Activated CD4-positive, alpha-beta T cell treated with anti-CD3 and anti-CD28 coated beads for 36 hours (primary cell): ENCODE measurements at regions not wholly inside any gene's neighbourhood (a gene's known extent, or its start where the extent isn't known, plus 50 kb on each side); places are given as distances from the start of the nearest gene placed in this dataset.
A peak's percentile ranks its signal among the peaks of the same experiment; 100 is the strongest.

Source experiments
- ATAC-seq: fragments of 200-7000 bp; cut with Tn5 transposase; one replicate; pipeline ENCODE4 v1.10.0; 2021; ENCODE audit warnings: mild to moderate bottlenecking, moderate library complexity
- CTCF ChIA-PET: fragments of 350-600 bp; sonication (Branson Sonifier 250); formaldehyde crosslinking; loops from one replicate; lab custom pipeline; 2021; ENCODE audit warnings: antibody characterized with exemption; lab: Charles Lee
- POLR2A ChIA-PET: fragments of 350-600 bp; sonication (Branson Sonifier 250); formaldehyde crosslinking; loops from one replicate; lab custom pipeline; 2021; ENCODE audit warnings: antibody characterized with exemption, inconsistent platforms; lab: Charles Lee
- DNase-seq: peaks from one replicate; pipeline ENCODE4 v3.0.0-alpha.2; 2020
- H3K27ac Mint-ChIP-seq: one replicate; pipeline ENCODE4 v1.8.0; 2021; ENCODE audit warnings: mixed read lengths
- H3K27me3 Mint-ChIP-seq: one replicate; pipeline ENCODE4 v1.8.0; 2021; ENCODE audit warnings: mixed read lengths
- H3K36me3 Mint-ChIP-seq: one replicate; pipeline ENCODE4 v1.8.0; 2021; ENCODE audit warnings: low read depth, mixed read lengths
- H3K4me1 Mint-ChIP-seq: one replicate; pipeline ENCODE4 v1.8.0; 2021; ENCODE audit warnings: mixed read lengths
- H3K4me3 Mint-ChIP-seq: one replicate; pipeline ENCODE4 v1.8.0; 2021; ENCODE audit warnings: mild to moderate bottlenecking, moderate library complexity, mixed read lengths
- H3K9me3 Mint-ChIP-seq: one replicate; pipeline ENCODE4 v1.8.0; 2021; ENCODE audit warnings: low read depth, mixed read lengths
- intact Hi-C, 2 experiments: fragments of 100-400 bp; cut with DNase I in 1 of 2; cut with micrococcal nuclease in 1 of 2; formaldehyde crosslinking; loops; one replicate each; pipeline versions ENCODE4 v1.14.2 to v1.15.1; 2022 to 2024; cut with DNase I, micrococcal nuclease

DNA sequence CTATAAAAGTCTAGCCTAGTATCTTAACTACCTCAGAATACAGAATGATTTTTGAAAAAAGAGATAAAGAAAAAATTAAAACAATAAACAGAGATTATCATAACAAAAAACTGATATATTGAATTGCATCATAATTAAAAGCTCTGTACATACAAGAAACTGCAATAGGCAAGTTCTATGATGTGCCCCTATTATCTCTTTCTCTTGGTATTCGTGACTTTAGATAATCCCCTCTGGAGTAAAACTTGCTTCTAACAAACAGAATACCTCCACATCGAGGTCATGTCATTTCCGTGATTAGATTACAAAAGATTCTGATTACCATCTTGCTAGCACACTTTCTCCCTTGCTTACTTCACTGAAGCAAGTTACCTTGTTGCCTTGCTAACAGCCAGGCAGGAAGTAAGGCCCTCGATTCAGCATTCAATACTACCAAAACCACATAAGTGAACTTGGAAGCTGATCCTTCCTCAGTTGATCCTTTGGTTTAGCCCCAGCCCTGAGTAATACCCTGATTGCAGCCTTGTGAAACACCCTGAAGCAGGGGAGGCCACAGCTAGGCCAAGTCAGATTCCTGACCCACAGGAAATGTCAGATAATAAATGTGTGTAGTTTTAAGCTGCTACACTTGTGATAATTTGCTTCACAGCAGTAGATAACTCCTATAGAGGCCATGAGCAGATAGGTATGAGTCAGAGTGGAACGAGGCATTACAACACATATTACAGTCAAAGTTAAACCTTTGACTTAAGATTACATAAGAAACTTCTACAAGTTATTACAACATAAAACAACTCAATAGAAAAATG, 53.7 kb upstream of the TMX4 start:
- ChIA-PET CTCF (interaction anchor here (0.5 to 1.2 kb wide), 6 partner anchors 9 to 648 kb away, joined by 3 to 6 read pairs (median 4); no protein-coding TSS in a partner anchor), POLR2A (no interaction called here)
- Mint-ChIP-seq H3K4me3 (no peak overlapping the region), H3K9me3 (no peaks in the 10 kb centered on the region), H3K27me3 (no peaks in the 10 kb centered on the region), H3K27ac (peak overlapping the region; percentile 75), H3K4me1 (peaks cover 9% of the 10 kb centered on the region), H3K36me3 (no peaks in the 10 kb centered on the region)
- intact Hi-C loops = loop anchor here in 1 of 2 experiments (5.0 kb wide), 1 partner anchor 51 kb away; no protein-coding TSS in a partner anchor
- no peak for DNase-seq
- peak; percentile 86 for ATAC-seq

DNA sequence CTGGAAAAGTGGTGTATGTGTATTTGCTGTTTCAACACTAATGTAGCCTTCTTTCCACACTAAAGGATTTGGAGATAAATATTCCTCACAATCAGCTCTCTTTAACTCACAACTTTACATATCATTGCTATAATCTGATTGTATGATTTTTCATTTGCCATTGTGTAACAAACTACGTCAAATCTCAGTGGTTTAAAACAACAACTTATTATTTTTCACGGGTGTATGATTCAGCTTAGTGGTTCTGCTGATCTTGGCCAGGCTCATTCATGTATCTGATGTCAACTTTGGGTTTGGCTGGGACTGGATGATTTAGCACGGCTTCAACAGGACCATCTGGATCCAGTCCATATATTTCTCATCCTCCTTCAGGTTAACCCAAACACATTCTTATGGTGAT, 55.4 kb upstream of the TMX4 start:
- Mint-ChIP-seq H3K27ac (no peak overlapping the region), H3K9me3 (no peaks in the 10 kb centered on the region), H3K4me1 (peaks cover 9% of the 10 kb centered on the region), H3K36me3 (no peaks in the 10 kb centered on the region), H3K4me3 (no peak overlapping the region), H3K27me3 (no peaks in the 10 kb centered on the region)
- ATAC-seq (no peak), DNase-seq (no peak)
- CTCF ChIA-PET = no interaction called here
- POLR2A ChIA-PET = no interaction called here
- intact Hi-C loops = loop anchor here in 1 of 2 experiments (5.0 kb wide), 1 partner anchor 53 kb away; no protein-coding TSS in a partner anchor

DNA sequence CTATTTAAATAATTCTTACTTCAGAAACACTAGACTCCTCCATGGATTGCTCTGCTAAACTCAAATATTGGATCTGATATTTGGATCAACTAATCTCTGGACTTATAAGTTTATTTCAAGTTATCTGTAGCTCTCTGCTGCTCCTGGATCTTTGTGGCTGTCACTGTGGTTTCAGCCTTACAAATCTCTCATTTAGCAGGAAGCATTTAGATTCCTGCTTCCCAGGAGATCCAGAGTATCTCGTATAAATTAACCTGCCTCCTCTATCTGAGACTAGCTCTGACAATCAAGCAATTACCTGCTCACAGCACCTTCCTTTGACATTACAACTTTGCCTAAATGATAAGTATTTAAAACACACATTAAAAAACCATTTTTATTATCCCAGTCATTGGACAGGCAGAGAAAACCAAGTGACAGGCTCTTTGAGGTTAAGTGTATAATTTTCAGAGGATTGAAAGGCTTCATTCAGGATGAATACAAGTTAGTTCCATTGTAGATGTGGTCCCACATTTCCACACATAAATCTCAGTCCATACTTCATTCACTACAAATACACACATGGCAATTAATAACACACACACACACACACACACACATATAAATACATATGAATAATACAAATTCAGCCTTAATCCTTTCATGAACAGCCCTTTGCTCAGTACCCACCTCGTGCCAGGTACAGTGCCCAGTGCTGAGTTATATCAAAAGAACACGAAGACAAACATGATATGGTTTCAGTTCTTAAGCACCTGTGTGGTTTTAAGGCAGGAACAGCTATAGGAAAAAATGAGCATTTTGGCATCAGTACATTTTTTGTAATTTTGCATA, 55.5 kb upstream of the PLCB1 start:
- ATAC-seq (no peak), DNase-seq (no peak)
- H3K4me3 Mint-ChIP-seq = no peak overlapping the region
- ChIA-PET POLR2A (no interaction called here), CTCF (no interaction called here)
- peaks cover 9% of the 10 kb centered on the region for H3K4me1 Mint-ChIP-seq
- no peaks in the 10 kb centered on the region for H3K36me3 Mint-ChIP-seq
- H3K9me3 Mint-ChIP-seq = no peaks in the 10 kb centered on the region
- no peaks in the 10 kb centered on the region for H3K27me3 Mint-ChIP-seq
- no peak overlapping the region for H3K27ac Mint-ChIP-seq
- intact Hi-C loops = no loop called here

DNA sequence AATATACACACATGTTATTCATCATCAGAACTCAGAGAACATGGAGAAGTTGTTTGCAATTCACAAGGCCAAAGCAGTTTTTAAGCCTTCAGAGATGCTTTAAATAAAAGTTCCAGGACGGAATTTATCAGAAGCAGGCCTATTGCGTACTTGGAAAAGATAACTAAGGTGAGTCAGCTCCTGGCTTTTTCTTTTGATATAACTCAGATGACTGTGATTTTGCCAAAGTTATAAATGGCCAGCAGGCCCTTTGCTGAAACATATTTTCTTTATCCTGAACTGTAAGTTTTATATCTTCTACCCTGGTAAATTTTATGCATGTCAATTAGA, 55.0 kb upstream of the PLCB1 start:
- H3K4me3 Mint-ChIP-seq = no peak overlapping the region
- ChIA-PET CTCF (no interaction called here), POLR2A (no interaction called here)
- no peaks in the 10 kb centered on the region for H3K36me3 Mint-ChIP-seq
- no peaks in the 10 kb centered on the region for H3K9me3 Mint-ChIP-seq
- H3K27me3 Mint-ChIP-seq = no peaks in the 10 kb centered on the region
- intact Hi-C loops = no loop called here
- peaks cover 9% of the 10 kb centered on the region for H3K4me1 Mint-ChIP-seq
- ATAC-seq = no peak
- no peak for DNase-seq
- no peak overlapping the region for H3K27ac Mint-ChIP-seq

DNA sequence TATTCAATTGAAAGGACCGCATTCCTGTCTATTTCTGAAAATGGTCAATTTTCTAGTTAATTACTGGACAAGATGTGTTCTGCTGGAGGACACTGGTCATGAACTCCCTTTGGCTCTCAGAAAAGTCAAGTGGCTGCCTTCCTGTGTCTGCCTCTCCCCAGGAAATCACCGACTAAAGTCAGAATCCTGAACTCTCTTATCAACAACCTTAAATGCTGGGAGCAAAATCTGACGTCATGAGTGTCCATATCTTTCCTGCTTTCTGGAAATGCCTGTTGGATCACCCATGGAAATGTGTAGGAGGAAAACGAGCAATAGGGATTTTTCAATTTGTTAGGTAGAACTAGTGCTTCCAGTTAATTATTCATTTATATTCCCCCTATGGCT, 53.5 kb upstream of the PLCB1 start:
- intact Hi-C loops = no loop called here
- H3K9me3 Mint-ChIP-seq = no peaks in the 10 kb centered on the region
- H3K36me3 Mint-ChIP-seq = no peaks in the 10 kb centered on the region
- ATAC-seq = no peak
- H3K27ac Mint-ChIP-seq = no peak overlapping the region
- peaks cover 4% of the 10 kb centered on the region for H3K4me1 Mint-ChIP-seq
- no peak for DNase-seq
- ChIA-PET POLR2A (no interaction called here), CTCF (no interaction called here)
- no peak overlapping the region for H3K4me3 Mint-ChIP-seq
- H3K27me3 Mint-ChIP-seq = no peaks in the 10 kb centered on the region

DNA sequence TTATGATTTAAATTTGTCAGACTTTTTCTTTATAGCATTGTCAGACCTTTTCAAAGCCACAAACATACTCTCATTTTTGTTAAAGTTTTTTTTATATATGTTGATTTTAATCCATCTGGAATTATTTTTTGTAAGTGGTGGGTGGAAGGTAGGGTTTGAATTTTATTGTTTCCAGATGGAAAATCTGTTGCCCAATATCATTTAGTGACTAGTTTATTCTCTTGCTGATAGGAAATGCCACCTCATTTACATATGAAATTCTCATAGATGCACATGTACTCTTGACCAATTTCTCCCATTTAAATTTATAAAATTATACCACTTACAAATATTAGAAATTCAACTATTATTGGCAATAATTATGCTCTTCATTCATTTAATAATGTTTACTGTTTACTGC, 52.1 kb upstream of the PLCB1 start:
- no peak overlapping the region for H3K4me3 Mint-ChIP-seq
- ChIA-PET CTCF (interaction anchor here (0.8 kb wide), 1 partner anchor 10 kb away, joined by 3 read pairs; no protein-coding TSS in a partner anchor), POLR2A (no interaction called here)
- no peaks in the 10 kb centered on the region for H3K36me3 Mint-ChIP-seq
- intact Hi-C loops = no loop called here
- no peaks in the 10 kb centered on the region for H3K27me3 Mint-ChIP-seq
- no peak overlapping the region for H3K27ac Mint-ChIP-seq
- no peaks in the 10 kb centered on the region for H3K9me3 Mint-ChIP-seq
- H3K4me1 Mint-ChIP-seq = no peaks in the 10 kb centered on the region
- DNase-seq (no peak), ATAC-seq (no peak)

DNA sequence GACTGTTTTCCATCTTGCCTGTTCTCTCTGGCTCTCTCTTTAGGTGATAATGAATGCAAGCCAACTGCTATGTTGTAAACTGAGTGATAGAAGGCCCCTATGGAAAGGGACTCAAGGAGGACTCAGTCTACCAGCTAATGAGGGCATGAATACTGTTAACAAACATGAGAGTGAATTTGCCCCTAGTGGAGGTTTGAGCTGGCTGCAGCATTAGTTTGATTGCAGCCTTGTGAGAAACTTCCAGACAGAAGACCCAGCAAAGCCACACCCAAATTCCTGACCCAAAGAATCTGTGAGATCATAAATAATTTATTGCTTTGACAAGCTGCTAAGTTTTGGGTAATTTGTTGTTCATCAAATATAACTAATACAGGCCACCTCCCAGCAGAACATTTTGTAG, 50.0 kb upstream of the PLCB1 start:
- H3K4me3 Mint-ChIP-seq = no peak overlapping the region
- ATAC-seq (no peak), DNase-seq (no peak)
- intact Hi-C loops = no loop called here
- H3K27ac Mint-ChIP-seq = no peak overlapping the region
- no peaks in the 10 kb centered on the region for H3K36me3 Mint-ChIP-seq
- peaks cover 3% of the 10 kb centered on the region for H3K27me3 Mint-ChIP-seq
- ChIA-PET POLR2A (no interaction called here), CTCF (interaction anchor here (0.8 to 1.5 kb wide), 3 partner anchors 9 to 33 kb away, joined by 3 to 5 read pairs (median 4); no protein-coding TSS in a partner anchor)
- H3K4me1 Mint-ChIP-seq = no peaks in the 10 kb centered on the region
- no peaks in the 10 kb centered on the region for H3K9me3 Mint-ChIP-seq
